Neural progenitor cell (in vitro differentiated cells): ENCODE measurements at regions not wholly inside any gene's neighbourhood (a gene's known extent, or its start where the extent isn't known, plus 50 kb on each side); places are given as distances from the start of the nearest gene placed in this dataset.

Experiments used
- CTCF ChIP-seq: fragments of 200-600 bp; sonication (generic); IDR thresholded peaks from 2 replicates; pipeline ENCODE4 v1.5.1; 2017; ENCODE audit warnings: antibody characterized with exemption, mild to moderate bottlenecking
- EZH2 ChIP-seq: fragments of 200-600 bp; sonication (generic); IDR thresholded peaks from 2 replicates; pipeline ENCODE4 v1.6.1; 2017; ENCODE audit warnings: antibody characterized with exemption, mild to moderate bottlenecking, moderate library complexity

GRCh38 chr5:166712447-166713185 is 1578.8 kb upstream of the WWC1 start:
- TF ChIP-seq EZH2 (no peak), CTCF (no peak)
